ENCODE measurements at regions not wholly inside any gene's neighbourhood (a gene's known extent, or its start where the extent isn't known, plus 50 kb on each side); places are given as distances from the start of the nearest gene placed in this dataset.

DNA sequence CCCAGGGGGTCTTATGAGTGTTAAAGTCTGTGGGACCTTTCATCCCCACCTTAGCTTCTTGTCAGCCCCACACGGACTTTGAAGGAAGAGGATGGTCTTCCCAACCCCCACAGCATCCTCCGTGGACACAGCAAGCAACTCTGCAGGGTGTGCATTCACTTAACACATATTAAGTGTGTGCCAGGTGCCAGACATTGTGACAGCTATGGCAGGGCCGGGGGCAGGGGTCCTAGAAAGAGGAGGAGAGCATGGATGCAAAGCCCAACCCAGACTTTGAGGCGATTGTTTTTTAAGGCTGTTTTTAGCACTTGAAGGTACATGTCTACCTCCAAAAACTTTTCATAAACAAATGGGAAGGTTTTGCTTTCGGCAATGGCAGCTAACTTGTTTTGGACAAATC, 121.6 kb upstream of the KCNG1 start:
- TF ChIP-seq, protein P1, sequence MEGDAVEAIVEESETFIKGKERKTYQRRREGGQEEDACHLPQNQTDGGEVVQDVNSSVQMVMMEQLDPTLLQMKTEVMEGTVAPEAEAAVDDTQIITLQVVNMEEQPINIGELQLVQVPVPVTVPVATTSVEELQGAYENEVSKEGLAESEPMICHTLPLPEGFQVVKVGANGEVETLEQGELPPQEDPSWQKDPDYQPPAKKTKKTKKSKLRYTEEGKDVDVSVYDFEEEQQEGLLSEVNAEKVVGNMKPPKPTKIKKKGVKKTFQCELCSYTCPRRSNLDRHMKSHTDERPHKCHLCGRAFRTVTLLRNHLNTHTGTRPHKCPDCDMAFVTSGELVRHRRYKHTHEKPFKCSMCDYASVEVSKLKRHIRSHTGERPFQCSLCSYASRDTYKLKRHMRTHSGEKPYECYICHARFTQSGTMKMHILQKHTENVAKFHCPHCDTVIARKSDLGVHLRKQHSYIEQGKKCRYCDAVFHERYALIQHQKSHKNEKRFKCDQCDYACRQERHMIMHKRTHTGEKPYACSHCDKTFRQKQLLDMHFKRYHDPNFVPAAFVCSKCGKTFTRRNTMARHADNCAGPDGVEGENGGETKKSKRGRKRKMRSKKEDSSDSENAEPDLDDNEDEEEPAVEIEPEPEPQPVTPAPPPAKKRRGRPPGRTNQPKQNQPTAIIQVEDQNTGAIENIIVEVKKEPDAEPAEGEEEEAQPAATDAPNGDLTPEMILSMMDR (IDR thresholded peaks at IDR 0.05; ENCODE audit: low read length), result no peak
- TF ChIP-seq EZH2 (optimal IDR thresholded peaks at IDR 0.05; ENCODE audit: low read depth, low read length), result no peak
